ENCODE measurements at regions not wholly inside any gene's neighbourhood (a gene's known extent, or its start where the extent isn't known, plus 50 kb on each side); places are given as distances from the start of the nearest gene placed in this dataset.
"Not testable (repeated sequence)": the region's sequence is repeated elsewhere in the genome, so short reads cannot be mapped to it uniquely, and the experiment has no call there.

DNA sequence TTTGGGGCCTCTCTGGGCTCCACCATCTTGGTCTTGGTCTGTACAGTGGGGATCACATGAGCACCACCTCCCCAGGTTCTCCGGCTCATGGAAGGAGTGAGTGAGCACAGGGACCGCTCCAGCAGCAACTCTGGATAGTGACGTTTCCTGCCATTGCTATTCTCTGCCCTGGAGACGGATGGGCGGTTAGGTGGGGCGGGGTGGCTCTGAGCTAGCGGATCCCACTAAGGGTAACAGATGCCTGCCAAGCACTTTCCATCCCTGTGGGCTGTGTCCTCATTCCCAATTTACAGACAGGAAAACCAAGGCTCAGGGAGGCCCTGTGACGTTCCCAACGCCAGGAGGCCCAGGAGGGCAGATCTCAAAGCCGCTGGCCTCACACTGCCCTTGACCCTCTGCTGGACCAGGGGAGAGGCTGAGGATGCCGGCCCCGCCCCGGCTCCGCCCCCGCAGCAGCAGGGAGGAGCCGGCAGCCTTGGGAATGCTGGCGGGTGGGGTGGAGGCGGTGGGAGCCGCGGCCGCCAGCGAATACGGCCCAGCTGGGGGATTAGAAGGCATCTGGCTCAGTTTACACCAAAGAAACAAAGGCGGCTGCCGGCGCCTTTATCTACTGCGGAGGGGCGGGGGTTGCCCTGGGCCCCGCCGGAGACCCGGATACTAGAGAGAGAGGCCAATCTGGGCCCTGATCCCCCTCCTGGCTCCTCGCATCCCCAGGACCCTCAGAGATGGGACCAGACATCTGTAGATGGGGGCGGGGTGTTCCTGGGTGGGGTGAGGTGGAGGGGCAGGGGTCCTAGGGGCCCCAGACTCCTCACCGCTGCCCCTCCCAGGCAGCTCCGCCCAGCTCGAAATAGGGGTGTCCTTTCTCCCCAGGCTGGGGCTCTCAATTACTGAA is 122.3 kb upstream of the CIBAR2 start:
- peaks cover 15% of the 10 kb centered on the region for H3K27me3 Mint-ChIP-seq
- DNase-seq (no peak), ATAC-seq (no peak)
- H3K4me3 Mint-ChIP-seq = no peak overlapping the region
- H3K9me3 Mint-ChIP-seq (ENCODE audit: low read depth) = no peaks in the 10 kb centered on the region
- H3K36me3 Mint-ChIP-seq = no peaks in the 10 kb centered on the region
- peaks cover 3% of the 10 kb centered on the region for H3K4me1 Mint-ChIP-seq
- no peak overlapping the region for H3K27ac Mint-ChIP-seq
- CTCF ChIA-PET = interaction anchor here (3.9 kb wide), 1 partner anchor 18 kb away, joined by 13 read pairs; no protein-coding TSS in a partner anchor

DNA sequence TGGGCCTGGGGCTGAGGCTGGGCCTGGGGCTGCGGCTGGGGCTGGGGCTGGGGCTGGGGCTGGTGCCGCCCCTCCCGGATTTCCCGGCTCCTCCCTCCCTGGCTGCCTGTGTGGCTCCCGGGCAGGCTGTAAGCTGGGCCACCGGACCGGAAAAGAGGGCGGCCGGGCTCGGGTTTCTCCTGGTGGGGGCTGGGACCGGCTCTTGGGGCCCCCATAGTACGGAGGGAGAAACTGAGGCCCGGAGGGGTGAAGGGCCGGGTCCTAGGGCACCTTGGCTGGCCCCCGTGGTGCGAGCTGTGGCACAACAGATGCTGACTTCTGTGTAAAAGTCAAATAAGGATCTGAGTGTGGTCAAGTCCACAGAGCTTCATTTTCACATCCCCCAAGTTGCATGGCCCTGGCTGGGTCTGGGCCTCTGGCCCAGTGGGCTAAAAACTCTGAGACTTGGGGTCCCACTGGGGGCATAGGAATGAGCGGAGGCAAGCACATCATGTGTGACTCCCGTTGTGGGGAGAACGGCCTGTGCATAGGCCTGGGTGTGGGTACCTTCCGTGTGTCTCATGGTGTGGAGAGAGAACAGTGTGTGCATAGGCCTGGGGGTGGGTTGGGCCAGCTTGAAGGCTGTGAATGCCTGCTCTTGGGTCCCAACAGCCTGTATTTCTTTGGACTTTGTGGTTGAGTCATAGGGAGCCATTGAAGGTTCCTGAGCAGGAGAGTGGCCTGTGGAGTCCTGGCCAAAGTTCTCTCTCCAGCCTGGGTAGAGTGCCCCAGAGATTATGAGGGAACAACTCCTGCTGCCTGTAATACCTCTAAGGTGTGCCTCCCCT is 123.9 kb upstream of the CIBAR2 start:
- DNase-seq = no peak

DNA sequence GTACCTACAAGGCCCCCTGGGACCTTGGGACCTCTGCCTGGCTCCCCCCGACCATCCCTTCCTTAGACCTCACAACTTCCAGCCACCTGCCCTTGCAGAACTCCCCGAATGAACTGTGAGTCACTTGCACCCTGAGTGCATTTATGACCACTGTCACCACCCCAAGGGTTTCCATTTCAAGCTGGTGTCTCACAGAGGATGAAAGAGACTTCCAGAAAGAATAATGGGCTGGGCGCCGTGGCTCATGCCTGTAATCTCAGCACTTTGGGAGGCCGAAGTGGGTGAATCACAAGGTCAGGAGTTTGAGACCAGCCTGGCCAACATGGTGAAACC is 124.5 kb upstream of the CIBAR2 start:
- H3K27ac Mint-ChIP-seq = no peak overlapping the region
- ATAC-seq (no peak), DNase-seq (no peak)
- H3K36me3 Mint-ChIP-seq = no peaks in the 10 kb centered on the region
- peaks cover 3% of the 10 kb centered on the region for H3K4me1 Mint-ChIP-seq
- no peaks in the 10 kb centered on the region for H3K9me3 Mint-ChIP-seq (ENCODE audit: low read depth)
- CTCF ChIA-PET = interaction anchor here (1.4 to 3.9 kb wide), 2 partner anchors 9 to 16 kb away, joined by 7 to 13 read pairs; no protein-coding TSS in a partner anchor
- peaks cover 15% of the 10 kb centered on the region for H3K27me3 Mint-ChIP-seq
- no peak overlapping the region for H3K4me3 Mint-ChIP-seq

More for the DNA sequence above, 123.9 kb upstream of the CIBAR2 start:
- CTCF ChIA-PET = interaction anchor here (1.4 to 3.9 kb wide), 2 partner anchors 9 to 17 kb away, joined by 7 to 13 read pairs; no protein-coding TSS in a partner anchor
- Mint-ChIP-seq H3K9me3 (ENCODE audit: low read depth) (no peaks in the 10 kb centered on the region), H3K27ac (no peak overlapping the region), H3K36me3 (no peaks in the 10 kb centered on the region), H3K27me3 (peaks cover 15% of the 10 kb centered on the region), H3K4me1 (peaks cover 3% of the 10 kb centered on the region), H3K4me3 (no peak overlapping the region)
- ATAC-seq = no peak

- Mint-ChIP-seq H3K4me1 (peaks cover 3% of the 10 kb centered on the region), H3K27me3 (peaks cover 15% of the 10 kb centered on the region), H3K4me3 (no peak overlapping the region), H3K9me3 (ENCODE audit: low read depth) (no peaks in the 10 kb centered on the region), H3K36me3 (no peaks in the 10 kb centered on the region), H3K27ac (no peak overlapping the region)
- ATAC-seq (no peak), DNase-seq (no peak)
- CTCF ChIA-PET = interaction anchor here (1.4 to 3.9 kb wide), 2 partner anchors 8 to 15 kb away, joined by 7 to 13 read pairs; no protein-coding TSS in a partner anchor
Observed at GRCh38 chr16:85237817-85238216, 125.5 kb upstream of the CIBAR2 start.

DNA sequence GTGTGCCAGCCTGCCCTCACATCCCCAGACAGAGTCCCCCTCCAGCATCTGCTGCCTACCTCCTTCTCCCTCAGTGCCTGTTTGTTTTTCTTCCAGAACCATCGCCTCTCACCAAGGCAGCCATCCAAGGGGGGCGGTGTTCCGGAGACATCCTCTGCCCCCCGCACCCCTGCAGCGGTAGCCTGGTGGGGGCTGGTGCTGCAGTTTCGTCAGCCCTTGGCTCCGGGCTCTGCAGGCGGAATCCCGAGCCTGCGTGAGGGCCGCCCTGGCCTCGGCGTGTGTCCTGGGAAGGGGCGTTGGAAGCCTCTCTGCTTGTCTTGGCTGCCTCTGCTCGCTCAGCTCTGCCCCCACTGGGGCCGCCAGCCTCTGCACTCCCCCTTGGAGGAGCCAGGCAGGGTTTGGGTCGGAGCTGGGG is 126.0 kb upstream of the CIBAR2 start:
- ATAC-seq = no peak
- Mint-ChIP-seq H3K4me3 (no peak overlapping the region), H3K9me3 (ENCODE audit: low read depth) (no peaks in the 10 kb centered on the region), H3K4me1 (peaks cover 3% of the 10 kb centered on the region), H3K27ac (no peak overlapping the region), H3K27me3 (peaks cover 15% of the 10 kb centered on the region), H3K36me3 (no peaks in the 10 kb centered on the region)
- CTCF ChIA-PET = interaction anchor here (3.9 kb wide), 1 partner anchor 15 kb away, joined by 13 read pairs; no protein-coding TSS in a partner anchor
- DNase-seq = no peak

DNA sequence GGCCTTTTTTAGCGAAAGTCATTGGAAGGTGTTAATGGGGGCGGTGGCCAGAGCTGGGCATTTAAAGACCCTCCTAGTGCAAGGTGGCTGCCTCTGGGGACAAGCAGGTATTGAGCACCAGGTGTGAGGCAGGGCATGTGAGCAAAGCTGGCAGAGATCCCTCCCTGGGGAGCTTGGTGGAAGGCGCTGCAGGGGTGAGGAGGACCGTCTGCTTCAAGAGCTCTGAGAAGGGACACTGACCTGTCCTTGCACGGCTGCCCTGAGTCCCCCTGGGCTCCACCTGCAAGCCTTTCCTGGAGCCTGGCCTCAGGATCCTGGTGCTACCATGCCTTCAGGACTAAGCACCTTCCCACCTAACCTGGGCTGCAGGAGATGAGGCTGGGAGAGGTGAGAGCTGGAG is 127.0 kb upstream of the CIBAR2 start:
- CTCF ChIA-PET = no interaction called here
- Mint-ChIP-seq H3K9me3 (ENCODE audit: low read depth) (no peaks in the 10 kb centered on the region), H3K36me3 (no peaks in the 10 kb centered on the region), H3K27me3 (peaks cover 10% of the 10 kb centered on the region), H3K27ac (no peak overlapping the region), H3K4me1 (peaks cover 3% of the 10 kb centered on the region), H3K4me3 (no peak overlapping the region)
- DNase-seq (no peak), ATAC-seq (no peak)

GRCh38 chr16:85239871-85240270 is 127.6 kb upstream of the CIBAR2 start:
- peaks cover 8% of the 10 kb centered on the region for H3K27me3 Mint-ChIP-seq
- no peak overlapping the region for H3K4me3 Mint-ChIP-seq
- no peaks in the 10 kb centered on the region for H3K36me3 Mint-ChIP-seq
- H3K27ac Mint-ChIP-seq = no peak overlapping the region
- peaks cover 3% of the 10 kb centered on the region for H3K4me1 Mint-ChIP-seq
- CTCF ChIA-PET = no interaction called here
- DNase-seq (no peak), ATAC-seq (no peak)
- H3K9me3 Mint-ChIP-seq (ENCODE audit: low read depth) = no peaks in the 10 kb centered on the region

GRCh38 chr16:85240982-85241924 is 129.0 kb upstream of the CIBAR2 start:
- ATAC-seq (peak; percentile 40), DNase-seq (peak; percentile 48)
- Mint-ChIP-seq H3K4me1 (peaks cover 2% of the 10 kb centered on the region), H3K9me3 (ENCODE audit: low read depth) (no peaks in the 10 kb centered on the region), H3K27ac (no peak overlapping the region), H3K36me3 (no peaks in the 10 kb centered on the region), H3K4me3 (no peak overlapping the region), H3K27me3 (peaks cover 6% of the 10 kb centered on the region)
- CTCF ChIA-PET = interaction anchor here (0.9 to 1.2 kb wide), 3 partner anchors 11 to 126 kb away, joined by 3 to 6 read pairs (median 6); no protein-coding TSS in a partner anchor

- H3K4me1 Mint-ChIP-seq = no peaks in the 10 kb centered on the region
- no peak for DNase-seq
- CTCF ChIA-PET = interaction anchor here (0.9 to 1.2 kb wide), 2 partner anchors 10 to 11 kb away, joined by 6 read pairs; no protein-coding TSS in a partner anchor
- no peaks in the 10 kb centered on the region for H3K36me3 Mint-ChIP-seq
- H3K27ac Mint-ChIP-seq = no peak overlapping the region
- no peaks in the 10 kb centered on the region for H3K27me3 Mint-ChIP-seq
- H3K4me3 Mint-ChIP-seq = no peak overlapping the region
- ATAC-seq = no peak
- no peaks in the 10 kb centered on the region for H3K9me3 Mint-ChIP-seq (ENCODE audit: low read depth)
Observed at GRCh38 chr16:85242140-85242539, 129.9 kb upstream of the CIBAR2 start.

DNA sequence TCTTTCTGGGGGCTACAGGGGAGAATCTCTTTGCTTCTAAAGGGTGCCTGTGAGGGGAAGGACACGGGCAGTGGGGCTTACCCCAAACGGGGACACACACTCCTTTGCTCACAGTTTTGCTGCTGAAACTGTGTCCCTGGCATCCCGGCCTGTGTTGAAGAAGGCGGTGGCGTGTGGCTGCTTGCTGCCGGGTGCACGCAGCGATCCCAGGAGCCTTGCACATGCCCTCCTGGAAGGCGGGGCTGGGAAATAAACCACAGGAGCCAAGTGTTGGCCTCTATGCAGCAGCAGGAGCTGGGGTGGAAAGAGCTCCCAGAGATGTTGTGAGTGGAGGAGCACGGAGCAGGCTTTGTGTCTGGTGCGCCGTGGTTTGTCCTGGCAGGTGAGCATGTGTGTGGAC is 131.0 kb upstream of the CIBAR2 start:
- CTCF ChIA-PET = interaction anchor here (0.9 kb wide), 1 partner anchor 9 kb away, joined by 5 read pairs; no protein-coding TSS in a partner anchor
- Mint-ChIP-seq H3K27ac (no peak overlapping the region), H3K4me1 (no peaks in the 10 kb centered on the region), H3K4me3 (no peak overlapping the region), H3K27me3 (no peaks in the 10 kb centered on the region), H3K36me3 (no peaks in the 10 kb centered on the region), H3K9me3 (ENCODE audit: low read depth) (no peaks in the 10 kb centered on the region)
- DNase-seq (no peak), ATAC-seq (no peak)

GRCh38 chr16:85244452-85244851 is 132.2 kb upstream of the CIBAR2 start:
- H3K9me3 Mint-ChIP-seq (ENCODE audit: low read depth); H3K27ac Mint-ChIP-seq; ATAC-seq; H3K4me1 Mint-ChIP-seq; H3K27me3 Mint-ChIP-seq; H3K4me3 Mint-ChIP-seq; H3K36me3 Mint-ChIP-seq; DNase-seq: not testable (repeated sequence)
- CTCF ChIA-PET = interaction anchor here (0.9 to 1.9 kb wide), 9 partner anchors 9 to 335 kb away, joined by 3 to 10 read pairs (median 4); no protein-coding TSS in a partner anchor

DNA sequence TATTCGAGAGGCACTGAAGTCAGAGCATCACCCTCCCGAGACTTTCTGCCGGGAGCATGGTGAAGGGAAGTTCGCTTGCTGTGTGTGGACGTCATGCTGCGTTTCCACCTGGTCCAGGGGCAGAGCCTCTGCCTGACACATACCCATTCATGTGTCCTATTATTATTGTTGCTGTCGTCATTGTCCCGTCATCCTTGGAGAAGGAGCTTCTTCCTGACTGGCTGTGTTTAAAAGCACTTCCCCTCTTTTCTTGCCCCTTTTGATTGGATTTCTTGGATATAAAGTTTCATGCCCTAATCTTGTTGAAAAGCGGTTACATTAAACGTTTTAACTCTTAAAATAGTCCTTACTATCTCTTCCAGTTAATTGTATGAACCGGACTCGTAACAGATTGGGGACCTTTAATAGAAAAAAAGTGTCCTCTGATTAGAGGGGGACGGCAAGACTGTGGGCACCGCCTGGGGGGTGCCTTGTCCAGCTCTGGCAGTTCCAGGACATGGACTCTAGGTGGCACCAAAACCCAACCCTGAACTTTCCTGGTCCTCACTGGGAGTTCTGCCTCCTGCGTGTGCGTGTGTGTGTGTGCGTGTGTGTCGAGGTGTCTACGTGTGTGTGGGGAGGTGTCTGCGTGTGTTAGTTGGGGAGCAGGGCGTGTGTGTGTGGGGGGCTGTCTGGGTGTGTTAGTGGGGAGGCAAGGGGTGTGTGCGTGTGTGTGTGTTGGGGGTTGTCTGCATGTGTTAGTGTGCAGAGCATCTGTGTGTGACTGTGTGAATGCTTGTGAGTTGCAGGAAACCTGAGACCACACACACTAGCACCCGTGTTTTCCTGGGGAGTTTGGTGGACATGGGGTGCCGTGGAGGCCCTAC is 133.3 kb upstream of the CIBAR2 start:
- CTCF ChIA-PET = interaction anchor here (0.8 to 1.9 kb wide), 14 partner anchors 8 to 334 kb away, joined by 3 to 10 read pairs (median 4); no protein-coding TSS in a partner anchor
- Mint-ChIP-seq H3K4me3 (no peak overlapping the region), H3K9me3 (ENCODE audit: low read depth) (no peaks in the 10 kb centered on the region), H3K27me3 (no peaks in the 10 kb centered on the region), H3K36me3 (no peaks in the 10 kb centered on the region), H3K27ac (no peak overlapping the region), H3K4me1 (no peaks in the 10 kb centered on the region)
- peak; percentile 65 for DNase-seq
- ATAC-seq = peak; percentile 67

Measured in activated CD8-positive, alpha-beta memory T cell treated with anti-CD3 and anti-CD28 coated beads, Interleukin-2, amount 10 ng/mL, durations not matched to agents 7 days and 5 days (primary cell).